ENCODE measurements at regions not wholly inside any gene's neighbourhood (a gene's known extent, or its start where the extent isn't known, plus 50 kb on each side); places are given as distances from the start of the nearest gene placed in this dataset.

DNA sequence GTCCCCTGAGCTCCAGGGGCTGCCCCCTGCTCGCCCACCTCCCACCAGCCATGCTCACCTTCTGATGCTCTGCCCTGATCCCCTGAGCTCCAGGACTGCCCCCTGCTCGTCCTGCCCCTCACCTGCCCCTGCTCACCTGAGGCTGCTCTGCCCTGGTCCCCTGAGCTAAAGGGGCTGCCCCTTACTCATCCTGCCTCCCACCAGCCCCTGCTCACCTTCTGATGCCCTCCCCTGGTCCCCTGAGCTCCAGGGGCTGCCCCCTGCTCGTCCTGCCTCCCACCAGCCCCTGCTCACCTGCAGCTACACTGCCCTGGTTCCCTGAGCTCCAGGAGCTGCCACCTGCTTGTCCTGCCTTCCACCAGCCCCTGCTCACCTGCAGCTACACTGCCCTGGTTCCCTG lies 247.2 kb downstream of the TMEM121 start:
- no peak for TF ChIP-seq CTCF (conservative IDR thresholded peaks at IDR 0.05; ENCODE audit: low read depth, low read length)
- no peak for TF ChIP-seq EZH2 (IDR thresholded peaks at IDR 0.05; ENCODE audit: borderline replicate concordance, low read depth, low read length, poor library complexity, severe bottlenecking)
